ENCODE measurements at regions not wholly inside any gene's neighbourhood (a gene's known extent, or its start where the extent isn't known, plus 50 kb on each side); places are given as distances from the start of the nearest gene placed in this dataset.

GRCh38 chr10:42990721-42991441 lies 86.0 kb upstream of the RET start:
- TF ChIP-seq CTCF (IDR thresholded peaks at IDR 0.05 in 4 of 5, conservative IDR thresholded peaks at IDR 0.05 in 1 of 5) (no peak), POLR2A (IDR thresholded peaks at IDR 0.05) (no peak)
